Loucy (cell line): ENCODE measurements at regions not wholly inside any gene's neighbourhood (a gene's known extent, or its start where the extent isn't known, plus 50 kb on each side); places are given as distances from the start of the nearest gene placed in this dataset.

ENCODE experiments used
- CTCF ChIP-seq: fragments of 200-600 bp; sonication (generic); conservative IDR thresholded peaks from 2 replicates; pipeline ENCODE4 v1.5.1; 2014; ENCODE audit warnings: mild to moderate bottlenecking, antibody characterized with exemption, low read length
- EZH2phosphoT487 ChIP-seq: fragments of 200-600 bp; IDR thresholded peaks from 2 replicates; pipeline ENCODE4 v1.6.1; 2018; ENCODE audit warnings: antibody characterized with exemption, mild to moderate bottlenecking, moderate library complexity, borderline replicate concordance

GRCh38 chr12:124087266-124088051 is 114.4 kb downstream of the ZNF664 start:
- no peak for TF ChIP-seq CTCF
- no peak for TF ChIP-seq EZH2phosphoT487
